Hindlimb muscle (tissue), 1 donor: ENCODE measurements at regions not wholly inside any gene's neighbourhood (a gene's known extent, or its start where the extent isn't known, plus 50 kb on each side); places are given as distances from the start of the nearest gene placed in this dataset.

Experiments used
- DNase-seq: peaks from one replicate; pipeline ENCODE4 v3.0.0-alpha.2; 2013

GRCh38 chr22:49272546-49273125 is 555.0 kb downstream of the BRD1 start:
- no peak for DNase-seq

- DNase-seq: no peak
Measured at GRCh38 chr22:49271831-49272230, 555.8 kb downstream of the BRD1 start.

- no peak for DNase-seq
Measured at GRCh38 chr22:49271369-49271727, 556.3 kb downstream of the BRD1 start.

GRCh38 chr22:49270595-49271368 is 556.9 kb downstream of the BRD1 start:
- no peak for DNase-seq

- no peak for DNase-seq
Measured at GRCh38 chr22:49269928-49270327, 557.7 kb downstream of the BRD1 start.

GRCh38 chr22:49269371-49269770 is 558.3 kb downstream of the BRD1 start:
- DNase-seq: no peak

- no peak for DNase-seq
Measured at GRCh38 chr22:49268924-49269323, 558.7 kb downstream of the BRD1 start.

GRCh38 chr22:49267996-49268395 is 559.7 kb downstream of the BRD1 start:
- no peak for DNase-seq

GRCh38 chr22:49266561-49267519 is 560.8 kb downstream of the BRD1 start:
- no peak for DNase-seq

GRCh38 chr22:49264696-49265095 is 563.0 kb downstream of the BRD1 start:
- no peak for DNase-seq

GRCh38 chr22:49263101-49263500 is 564.6 kb downstream of the BRD1 start:
- no peak for DNase-seq

- DNase-seq: no peak
Measured at GRCh38 chr22:49262167-49262566, 565.5 kb downstream of the BRD1 start.

GRCh38 chr22:49261616-49262015 is 566.1 kb downstream of the BRD1 start:
- no peak for DNase-seq

- no peak for DNase-seq
Measured at GRCh38 chr22:49260681-49261580, 566.7 kb downstream of the BRD1 start.

- DNase-seq: no peak
Measured at GRCh38 chr22:49259839-49260615, 567.6 kb downstream of the BRD1 start.

GRCh38 chr22:49258107-49259010 is 569.3 kb downstream of the BRD1 start:
- no peak for DNase-seq

- DNase-seq: no peak
Measured at GRCh38 chr22:49257551-49257961, 570.1 kb downstream of the BRD1 start.

- no peak for DNase-seq
Measured at GRCh38 chr22:49255741-49256318, 571.8 kb downstream of the BRD1 start.

GRCh38 chr22:49255154-49255553 is 572.5 kb downstream of the BRD1 start:
- no peak for DNase-seq

- DNase-seq: no peak
Measured at GRCh38 chr22:49253656-49254055, 574.0 kb downstream of the BRD1 start.
